ENCODE measurements at regions not wholly inside any gene's neighbourhood (a gene's known extent, or its start where the extent isn't known, plus 50 kb on each side); places are given as distances from the start of the nearest gene placed in this dataset.

DNA sequence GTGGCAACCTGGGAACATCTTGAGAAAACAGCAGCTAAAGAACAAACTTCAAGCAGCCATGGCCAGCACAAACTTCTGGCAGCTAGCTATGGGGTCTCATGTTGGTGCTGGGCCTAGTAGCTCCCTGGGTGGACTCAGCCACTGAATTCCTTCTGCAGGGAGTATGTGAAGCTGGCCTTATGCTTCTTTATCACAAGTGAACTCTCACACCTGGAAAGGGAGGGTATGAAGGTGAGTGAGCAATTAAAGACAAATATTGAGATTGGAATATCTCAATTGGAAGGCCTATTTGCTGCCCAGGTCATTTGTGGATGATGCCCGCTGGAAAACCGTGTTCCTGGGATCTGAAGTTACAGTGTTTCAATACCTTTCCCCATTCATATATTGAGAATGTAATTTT is 153.3 kb upstream of the RPS6KA3 start:
- no peak for DNase-seq

DNA sequence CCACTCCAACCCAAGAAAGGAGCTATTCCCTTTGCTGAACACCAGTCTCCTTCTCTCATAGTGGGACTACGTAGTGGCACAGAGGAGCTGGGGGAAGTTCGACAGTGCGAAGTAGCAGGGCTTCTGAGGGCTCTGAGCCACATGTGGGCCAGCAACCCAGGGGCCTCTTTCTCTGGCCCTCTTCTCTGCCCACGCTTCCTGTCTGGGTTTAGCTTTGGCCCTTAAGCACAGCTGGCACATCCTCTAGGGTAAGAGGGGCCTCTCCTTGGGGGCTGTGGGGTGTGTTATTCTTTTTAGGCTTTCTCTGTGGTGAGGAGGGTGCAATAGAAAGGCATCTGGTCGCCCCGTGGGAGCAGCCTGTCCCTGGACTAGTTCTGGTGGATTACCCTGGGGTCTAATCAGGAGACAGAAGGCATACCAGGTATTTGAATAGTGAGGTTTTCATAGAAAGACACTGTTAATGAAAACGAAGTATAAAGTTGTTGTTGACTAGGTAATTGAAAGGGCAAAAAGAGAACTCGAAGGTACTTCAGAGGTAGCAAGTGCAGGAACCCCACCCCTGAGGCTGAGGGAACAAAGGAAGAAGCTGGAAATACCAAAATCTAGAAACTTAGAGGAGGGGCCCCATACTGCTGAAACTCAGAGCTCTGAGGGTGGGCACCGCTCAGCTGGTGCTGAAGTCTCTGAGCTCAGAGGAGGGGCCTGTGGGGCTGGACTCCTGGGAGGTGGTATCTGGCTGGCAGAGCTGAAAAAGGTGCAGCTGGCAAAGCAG is 151.9 kb upstream of the RPS6KA3 start:
- no peak for DNase-seq

DNA sequence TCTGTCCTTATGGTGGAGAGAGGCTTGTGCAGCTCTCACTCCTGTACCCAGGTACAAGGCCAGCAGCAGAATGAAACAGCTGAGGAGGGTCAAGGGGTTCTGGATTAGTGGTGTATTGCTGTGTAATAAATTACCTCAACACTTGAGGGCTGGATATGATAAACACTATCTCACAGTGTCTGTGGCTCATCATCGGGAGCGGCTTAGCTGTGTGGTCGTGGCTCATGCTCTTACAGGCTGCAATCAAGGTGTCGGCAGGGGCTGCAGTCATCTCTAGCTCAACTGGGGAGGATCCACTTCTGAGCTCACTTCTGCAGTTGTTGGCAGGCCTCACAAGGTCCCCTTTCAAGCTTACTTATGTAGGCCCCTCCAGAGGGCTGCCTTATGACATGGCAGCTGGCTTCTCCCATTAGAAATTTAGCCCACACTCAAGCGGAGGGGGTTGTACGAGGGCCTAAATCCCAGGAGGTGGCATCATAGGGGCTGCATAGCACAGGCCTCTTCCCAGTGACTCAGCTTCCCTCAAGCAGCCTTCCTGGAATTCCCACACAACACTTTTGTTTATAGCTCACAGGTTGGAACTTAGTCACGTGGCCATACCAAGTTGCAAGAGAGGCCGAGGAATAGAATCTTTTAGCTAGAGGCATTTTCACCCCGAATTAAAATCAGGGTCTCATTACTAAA is 148.2 kb upstream of the RPS6KA3 start:
- peak; percentile 65 for DNase-seq

GRCh38 chrX:20414066-20414465 is 147.4 kb upstream of the RPS6KA3 start:
- no peak for DNase-seq

DNA sequence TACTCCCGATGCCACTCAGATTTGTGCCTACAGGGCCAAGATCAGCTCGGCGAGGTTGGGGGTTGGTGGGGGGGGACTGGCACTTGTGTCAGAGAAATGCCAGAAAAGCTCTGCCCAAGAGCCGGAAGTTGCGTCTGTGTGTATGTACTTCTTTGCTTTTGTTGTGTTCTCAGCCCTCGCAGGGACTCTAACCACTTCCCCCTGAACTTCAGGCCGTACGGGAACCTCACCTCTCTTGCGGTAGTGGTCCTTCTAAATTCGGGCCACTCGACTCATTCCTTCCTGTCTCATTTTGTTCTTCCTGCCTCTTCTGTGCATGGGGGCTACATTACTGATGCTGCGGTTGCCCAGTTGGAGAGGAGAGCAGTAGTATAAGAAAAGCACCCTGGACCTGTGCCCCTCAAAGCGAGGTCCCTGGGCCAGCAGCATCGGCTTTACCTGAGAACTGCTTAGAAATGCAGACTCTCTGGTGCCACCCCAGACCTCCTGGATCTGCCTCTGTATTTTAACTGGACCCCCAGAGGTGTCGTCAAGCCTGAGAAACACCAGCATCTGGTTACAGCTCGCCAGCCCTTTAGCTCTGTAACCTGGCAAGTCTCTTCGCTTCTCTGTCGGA is 146.3 kb upstream of the RPS6KA3 start:
- no peak for DNase-seq

DNA sequence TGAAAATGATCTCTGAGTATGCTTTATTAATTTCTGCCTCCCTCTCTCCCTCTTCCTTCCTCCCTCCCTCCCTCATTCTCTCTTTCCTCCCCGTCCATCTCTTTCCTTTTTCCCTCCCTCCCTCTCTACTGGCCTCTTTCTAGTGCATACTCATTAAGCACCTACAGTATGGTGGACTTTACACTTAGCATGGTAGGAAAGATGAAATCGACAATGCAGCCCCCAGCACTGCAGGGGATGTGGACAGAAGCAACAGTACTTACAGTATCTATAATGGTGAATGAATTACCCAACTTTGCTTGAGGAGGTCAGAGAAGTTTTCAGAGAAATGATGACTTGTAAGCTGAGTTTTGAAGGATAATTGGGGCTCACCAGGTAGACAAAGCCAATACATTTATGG is 143.8 kb upstream of the RPS6KA3 start:
- no peak for DNase-seq

DNA sequence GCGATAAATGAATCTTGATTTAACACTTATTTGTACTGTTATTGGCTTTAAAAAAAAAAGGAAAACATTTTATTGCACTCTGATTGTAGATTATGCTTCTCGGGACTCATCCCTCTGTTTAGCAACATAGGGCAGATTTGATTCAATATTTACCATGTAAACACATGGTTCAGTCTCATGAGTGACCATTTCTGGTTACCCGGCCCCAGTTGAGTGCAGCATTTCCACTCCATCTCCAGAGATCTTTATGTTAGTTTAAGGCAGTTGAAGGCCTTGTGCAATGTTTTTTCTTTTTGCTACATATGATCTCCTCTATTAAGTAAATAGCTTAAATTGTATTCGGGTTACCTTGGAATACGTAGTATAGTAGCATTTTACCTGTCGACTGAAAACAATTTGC is 143.3 kb upstream of the RPS6KA3 start:
- DNase-seq = no peak

DNA sequence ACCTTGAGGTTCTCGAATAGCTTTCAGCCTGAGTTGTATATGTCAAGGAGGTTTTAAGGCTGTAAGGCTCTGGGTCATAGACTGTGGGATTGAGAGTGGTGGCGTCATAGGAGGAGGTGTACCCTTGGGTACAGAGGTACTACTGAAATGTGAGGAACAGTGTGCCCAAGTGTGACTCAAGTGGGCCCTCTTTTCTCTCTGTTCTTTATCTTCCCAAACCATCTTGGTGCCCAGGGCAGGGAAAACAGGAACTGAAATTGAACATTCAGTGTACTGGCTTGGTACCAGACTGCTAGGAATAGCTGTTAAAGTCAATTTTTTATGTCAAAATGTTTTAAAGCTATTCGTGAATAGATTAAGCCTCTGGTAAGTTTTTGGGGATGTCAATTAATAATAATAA is 136.2 kb upstream of the RPS6KA3 start:
- DNase-seq = no peak

- no peak for DNase-seq
These were observed 133.2 kb upstream of the RPS6KA3 start for GRCh38 chrX:20399728-20400414.

GRCh38 chrX:20397587-20397986 is 130.9 kb upstream of the RPS6KA3 start:
- peak; percentile 59 for DNase-seq

- no peak for DNase-seq
These were observed 127.7 kb upstream of the RPS6KA3 start for GRCh38 chrX:20394451-20394850.

DNA sequence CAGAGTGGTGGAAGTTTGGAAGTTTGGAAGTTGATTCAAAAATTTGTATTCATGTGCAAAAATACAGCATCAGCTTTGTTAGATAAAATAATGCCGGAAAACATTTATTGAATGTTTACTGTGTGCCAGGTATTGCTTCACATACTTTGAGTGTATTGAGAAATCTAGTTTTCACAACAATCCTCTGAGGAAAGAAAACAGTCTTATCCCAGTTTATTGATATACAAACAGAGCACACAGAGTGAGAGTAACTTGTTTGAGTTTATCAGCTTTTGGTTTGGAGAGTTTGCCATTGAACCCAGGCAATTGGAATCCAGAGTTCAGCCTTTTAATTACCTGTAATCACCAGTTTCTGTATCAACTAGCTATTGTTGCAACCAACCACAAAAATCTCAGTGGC is 127.2 kb upstream of the RPS6KA3 start:
- no peak for DNase-seq

DNA sequence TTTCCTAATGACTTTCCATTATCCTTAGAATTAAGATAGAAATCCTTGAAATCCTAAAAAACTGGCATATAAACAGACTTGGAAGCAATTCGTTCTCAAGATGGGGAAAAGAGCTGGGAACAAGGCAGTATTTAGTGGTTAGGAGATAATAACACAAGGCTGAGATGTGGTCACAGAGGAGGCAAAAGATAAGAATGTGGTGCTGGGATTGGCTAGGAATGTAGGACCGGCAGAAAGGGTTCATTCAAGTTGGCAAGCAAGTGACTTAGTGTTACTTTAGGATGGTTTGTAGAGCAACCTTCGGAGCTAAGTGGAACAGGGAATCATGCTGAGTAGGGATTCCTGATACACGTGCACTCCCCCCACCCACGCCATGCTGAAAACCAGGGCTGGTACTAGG is 121.9 kb upstream of the RPS6KA3 start:
- no peak for DNase-seq

- no peak for DNase-seq
These were observed 116.8 kb upstream of the RPS6KA3 start for GRCh38 chrX:20383477-20383876.

GRCh38 chrX:20382518-20383297 is 116.0 kb upstream of the RPS6KA3 start:
- peak; percentile 64 for DNase-seq

DNA sequence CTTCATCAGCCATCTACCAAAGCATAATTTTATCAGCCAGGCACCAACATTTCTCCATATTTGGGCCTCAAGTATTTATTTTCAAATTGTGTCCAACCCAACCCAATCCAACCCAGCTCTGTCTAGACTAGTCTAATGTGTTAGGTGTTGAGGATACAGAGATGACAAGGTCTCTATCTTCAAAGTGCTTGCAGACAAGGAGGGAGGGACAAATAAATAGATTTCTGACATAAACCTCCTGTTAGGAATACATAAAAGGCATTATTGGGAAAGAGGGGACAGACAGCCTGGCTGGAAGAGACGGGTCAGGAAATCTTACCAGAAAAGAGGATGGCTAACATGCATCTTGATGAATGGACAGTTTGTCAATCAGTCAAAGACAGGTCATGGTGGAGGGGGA is 115.4 kb upstream of the RPS6KA3 start:
- no peak for DNase-seq

- DNase-seq = no peak
These were observed 111.7 kb upstream of the RPS6KA3 start for GRCh38 chrX:20378233-20378920.

- peak; percentile 73 for DNase-seq
These were observed 108.3 kb upstream of the RPS6KA3 start for GRCh38 chrX:20374900-20375438.

GRCh38 chrX:20374450-20374849 is 107.7 kb upstream of the RPS6KA3 start:
- no peak for DNase-seq

DNA sequence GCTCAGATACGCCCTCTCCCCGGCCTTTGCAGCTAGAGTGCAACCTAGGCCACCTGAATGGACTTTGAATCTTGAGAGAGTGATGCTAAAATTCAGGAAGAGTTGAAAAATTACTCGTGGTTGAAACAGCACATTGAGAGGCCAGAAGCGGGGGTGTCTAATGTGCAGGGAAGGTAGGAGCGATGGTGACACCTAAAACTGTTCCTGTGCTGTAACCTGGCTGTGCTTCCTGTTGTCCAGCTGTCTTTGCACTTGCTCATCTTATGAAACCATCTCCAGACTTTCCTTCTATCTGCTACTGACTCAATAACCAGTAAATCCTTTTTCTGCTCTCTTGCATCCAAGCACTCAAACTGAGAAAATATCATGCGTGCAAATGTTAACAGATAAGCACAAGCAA is 106.4 kb upstream of the RPS6KA3 start:
- no peak for DNase-seq

DNA sequence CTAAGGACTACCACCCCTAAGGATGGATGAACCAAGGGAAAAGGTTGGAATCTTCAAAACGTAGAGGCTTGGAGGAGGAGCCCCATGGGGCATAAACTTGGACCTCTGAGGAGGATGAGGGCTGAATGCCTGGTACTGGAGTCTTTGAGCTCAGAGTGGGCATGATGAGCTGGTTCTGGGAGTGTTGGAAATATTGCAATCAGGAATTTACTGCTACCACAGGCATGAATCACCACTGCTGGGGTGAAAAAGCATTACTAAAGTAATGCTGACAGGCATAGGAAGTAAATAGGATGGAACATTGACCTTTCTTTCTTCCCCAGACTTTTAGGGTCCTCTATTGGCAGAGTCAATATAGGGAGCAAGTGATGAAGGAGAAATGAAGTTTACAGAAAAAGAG is 105.8 kb upstream of the RPS6KA3 start:
- DNase-seq = no peak

DNA sequence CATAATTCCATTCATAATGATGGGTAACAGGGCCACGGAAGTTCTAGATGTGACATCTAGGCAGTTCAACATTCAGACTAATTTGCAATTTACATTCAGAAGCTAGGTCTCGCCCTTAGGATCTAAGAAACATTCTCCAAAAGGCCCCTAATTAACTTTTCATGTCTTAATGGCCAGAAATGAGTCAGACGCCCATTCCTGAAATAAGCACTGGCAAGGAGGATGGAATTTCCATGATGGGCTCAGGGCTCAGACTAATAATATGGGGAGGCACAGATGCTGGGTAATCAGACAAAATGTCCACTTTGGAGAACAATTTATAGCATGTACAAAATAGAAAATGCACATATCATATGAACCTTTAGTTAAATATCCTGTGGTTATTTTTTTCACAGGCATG is 102.8 kb upstream of the RPS6KA3 start:
- DNase-seq = no peak
